ENCODE measurements at regions not wholly inside any gene's neighbourhood (a gene's known extent, or its start where the extent isn't known, plus 50 kb on each side); places are given as distances from the start of the nearest gene placed in this dataset.

- Histone ChIP-seq H3K27ac (ENCODE audit: low read depth, low read length) (no peak overlapping the region), H3K27me3 (ENCODE audit: insufficient read depth, low read length) (peaks cover 6% of the 10 kb centered on the region; the same call in 1 of the 2 replicates), H3K9me2 (ENCODE audit: insufficient read depth) (no peaks in the 10 kb centered on the region), H3K36me3 (ENCODE audit: control insufficient read depth in 1 of 2, insufficient read depth in 2 of 2, low read length in 2 of 2) (no peaks in the 10 kb centered on the region), H3K9me3 (ENCODE audit: control insufficient read depth in 1 of 2, insufficient read depth in 1 of 2, low read depth in 1 of 2, low read length in 2 of 2) (no peaks in the 10 kb centered on the region), H2AFZ (ENCODE audit: low read depth, low read length, poor library complexity, severe bottlenecking) (no peak overlapping the region), H3K9ac (ENCODE audit: low read length) (no peak overlapping the region), H3K4me3 (replicated peaks in 1 of 2; ENCODE audit: low read depth in 1 of 2, low read length in 2 of 2) (no peak overlapping the region), H3K79me2 (ENCODE audit: insufficient read depth, low read length) (no peaks in the 10 kb centered on the region), H4K20me1 (ENCODE audit: insufficient read depth) (no peaks in the 10 kb centered on the region), H3K4me1 (ENCODE audit: control insufficient read depth in 1 of 2, insufficient read depth in 2 of 2, low read length in 2 of 2) (peaks cover 10 to 15% of the 10 kb centered on the region in 2 experiments), H3K4me2 (ENCODE audit: low read length) (no peak overlapping the region)
- no peak for TF ChIP-seq CTCF (IDR thresholded peaks at IDR 0.05 in 2 of 3, conservative IDR thresholded peaks at IDR 0.05 in 1 of 3; ENCODE audit: borderline replicate concordance in 1 of 3, insufficient read depth in 1 of 3, low read depth in 2 of 3, low read length in 2 of 3)
- TF ChIP-seq SP1 (IDR thresholded peaks at IDR 0.05; ENCODE audit: low read depth) = no peak
- TF ChIP-seq POLR2AphosphoS5 (IDR thresholded peaks at IDR 0.05; ENCODE audit: low read depth, low read length) = no peak
- no peak for TF ChIP-seq SRF (IDR thresholded peaks at IDR 0.05; ENCODE audit: low read depth)
- no peak for TF ChIP-seq ZNF274 (IDR thresholded peaks at IDR 0.05; ENCODE audit: low read depth, low read length)
- TF ChIP-seq TCF7L2 (IDR thresholded peaks at IDR 0.05; ENCODE audit: borderline replicate concordance, extremely low read depth, insufficient read depth, insufficient read length) = no peak
- TF ChIP-seq ZBTB33 (IDR thresholded peaks at IDR 0.05; ENCODE audit: extremely low read depth, insufficient replicate concordance, low read length) = no peak
- no peak for TF ChIP-seq RAD21 (IDR thresholded peaks at IDR 0.05; ENCODE audit: low read depth)
- TF ChIP-seq EZH2 (IDR thresholded peaks at IDR 0.05) = no peak
- no peak for TF ChIP-seq ZFX (IDR thresholded peaks at IDR 0.05)
- TF ChIP-seq SIN3A (IDR thresholded peaks at IDR 0.05; ENCODE audit: low read depth) = no peak
- TF ChIP-seq CBX3 (IDR thresholded peaks at IDR 0.05; ENCODE audit: low read depth) = no peak
- TF ChIP-seq EZH2phosphoT487 (IDR thresholded peaks at IDR 0.05; ENCODE audit: borderline replicate concordance) = no peak
- TF ChIP-seq REST (IDR thresholded peaks at IDR 0.05; ENCODE audit: low read depth) = no peak
- ChIA-PET POLR2A (no interaction called here), CTCF (interaction anchor here (1.1 kb wide), 1 partner anchor 384 kb away, joined by 3 read pairs; no protein-coding TSS in a partner anchor), RAD21 (ENCODE audit: low non-redundant PET in 1 of 2, low total read pairs in 2 of 2, uncharacterized antibody in 2 of 2, unreplicated experiment in 2 of 2) (no interaction called here)
- ATAC-seq (no peak), DNase-seq (ENCODE audit: low read depth, low spot score) (no peak)
- BruUV-seq (replicated peaks) = no TSS peak
- intact Hi-C loops (cut with micrococcal nuclease) = no loop called here
Measured at GRCh38 chr7:33719059-33719581, 186.2 kb upstream of the BMPER start.

Measured in HCT116 (cell line).